ENCODE measurements at regions not wholly inside any gene's neighbourhood (a gene's known extent, or its start where the extent isn't known, plus 50 kb on each side); places are given as distances from the start of the nearest gene placed in this dataset.
"Not testable (repeated sequence)": the region's sequence is repeated elsewhere in the genome, so short reads cannot be mapped to it uniquely, and the experiment has no call there.

- Histone ChIP-seq H3K9ac (ENCODE audit: insufficient read length, low read depth) (no peak overlapping the region), H3K4me3 (ENCODE audit: insufficient read length, low read depth) (no peak overlapping the region), H3K4me1 (ENCODE audit: insufficient read depth, insufficient read length) (no peaks in the 10 kb centered on the region), H3K36me3 (ENCODE audit: insufficient read depth, insufficient read length, low read length) (no peaks in the 10 kb centered on the region), H3K9me3 (ENCODE audit: insufficient read depth, low read length) (no peaks in the 10 kb centered on the region; the same call in 1 of the 2 replicates), H3K27me3 (ENCODE audit: insufficient read depth, insufficient read length) (peaks cover 16% of the 10 kb centered on the region)
- no peak for TF ChIP-seq ZNF274 (IDR thresholded peaks at IDR 0.05; ENCODE audit: low read depth, low read length)
- no peak for DNase-seq (ENCODE audit: low read depth, low spot score)
Observed at GRCh38 chr12:34215213-34215892, 193.1 kb downstream of the ALG10 start.

GRCh38 chr12:34215893-34216285 is 193.6 kb downstream of the ALG10 start:
- Histone ChIP-seq H3K4me3 (ENCODE audit: insufficient read length, low read depth) (no peak overlapping the region), H3K9me3 (ENCODE audit: insufficient read depth, low read length) (no peaks in the 10 kb centered on the region; the same call in 1 of the 2 replicates), H3K27me3 (ENCODE audit: insufficient read depth, insufficient read length) (peaks cover 16% of the 10 kb centered on the region)

GRCh38 chr12:34217660-34218059 is 195.4 kb downstream of the ALG10 start:
- Histone ChIP-seq H3K4me3 (ENCODE audit: insufficient read length, low read depth) (no peak overlapping the region), H3K4me1 (ENCODE audit: insufficient read depth, insufficient read length) (no peaks in the 10 kb centered on the region), H3K36me3 (ENCODE audit: insufficient read depth, insufficient read length, low read length) (no peaks in the 10 kb centered on the region), H3K27me3 (ENCODE audit: insufficient read depth, insufficient read length) (peaks cover 16% of the 10 kb centered on the region), H3K9me3 (ENCODE audit: insufficient read depth, low read length) (no peaks in the 10 kb centered on the region; the same call in 1 of the 2 replicates), H3K9ac (ENCODE audit: insufficient read length, low read depth) (no peak overlapping the region)
- TF ChIP-seq ZNF274 (IDR thresholded peaks at IDR 0.05; ENCODE audit: low read depth, low read length): no peak
- no peak for TF ChIP-seq YY1 (IDR thresholded peaks at IDR 0.05; ENCODE audit: insufficient read depth, insufficient read length)
- DNase-seq (ENCODE audit: low read depth, low spot score): no peak

More at GRCh38 chr12:34215893-34216285, 193.6 kb downstream of the ALG10 start:
- Histone ChIP-seq H3K4me1 (ENCODE audit: insufficient read depth, insufficient read length) (no peaks in the 10 kb centered on the region), H3K36me3 (ENCODE audit: insufficient read depth, insufficient read length, low read length) (no peaks in the 10 kb centered on the region), H3K9ac (ENCODE audit: insufficient read length, low read depth) (no peak overlapping the region)
- DNase-seq (ENCODE audit: low read depth, low spot score): no peak
- TF ChIP-seq ZNF274 (IDR thresholded peaks at IDR 0.05; ENCODE audit: low read depth, low read length) (no peak), SUZ12 (IDR thresholded peaks at IDR 0.05; ENCODE audit: extremely low read depth, insufficient read depth, insufficient read length) (no peak), YY1 (IDR thresholded peaks at IDR 0.05; ENCODE audit: insufficient read depth, insufficient read length) (no peak)

- peak overlapping the region; percentile 48 for H3K4me3 ChIP-seq (ENCODE audit: insufficient read length, low read depth)
- H3K9ac ChIP-seq (ENCODE audit: insufficient read length, low read depth): peak overlapping the region; percentile 65
- H3K36me3 ChIP-seq (ENCODE audit: insufficient read depth, insufficient read length, low read length): no peaks in the 10 kb centered on the region
- peaks cover 16% of the 10 kb centered on the region for H3K27me3 ChIP-seq (ENCODE audit: insufficient read depth, insufficient read length)
- DNase-seq (ENCODE audit: low read depth, low spot score): peak; percentile 95
- no peaks in the 10 kb centered on the region for H3K4me1 ChIP-seq (ENCODE audit: insufficient read depth, insufficient read length)
- TF ChIP-seq SUZ12 (IDR thresholded peaks at IDR 0.05; ENCODE audit: extremely low read depth, insufficient read depth, insufficient read length): no peak
- peak; percentile 11 for TF ChIP-seq YY1 (IDR thresholded peaks at IDR 0.05; ENCODE audit: insufficient read depth, insufficient read length)
- H3K9me3 ChIP-seq (ENCODE audit: insufficient read depth, low read length): no peaks in the 10 kb centered on the region; the same call in 1 of the 2 replicates
Observed at GRCh38 chr12:34218193-34219045, 196.1 kb downstream of the ALG10 start.

- Histone ChIP-seq H3K36me3 (ENCODE audit: insufficient read depth, insufficient read length, low read length) (no peaks in the 10 kb centered on the region), H3K4me1 (ENCODE audit: insufficient read depth, insufficient read length) (no peaks in the 10 kb centered on the region), H3K9me3 (ENCODE audit: insufficient read depth, low read length) (no peaks in the 10 kb centered on the region; the same call in 1 of the 2 replicates), H3K27me3 (ENCODE audit: insufficient read depth, insufficient read length) (peaks cover 16% of the 10 kb centered on the region), H3K4me3 (ENCODE audit: insufficient read length, low read depth) (peak overlapping the region; percentile 48), H3K9ac (ENCODE audit: insufficient read length, low read depth) (peak overlapping the region; percentile 65)
- TF ChIP-seq SUZ12 (IDR thresholded peaks at IDR 0.05; ENCODE audit: extremely low read depth, insufficient read depth, insufficient read length) (no peak), ZNF274 (IDR thresholded peaks at IDR 0.05; ENCODE audit: low read depth, low read length) (no peak), YY1 (IDR thresholded peaks at IDR 0.05; ENCODE audit: insufficient read depth, insufficient read length) (no peak)
- no peak for DNase-seq (ENCODE audit: low read depth, low spot score)
Observed at GRCh38 chr12:34219046-34219770, 196.9 kb downstream of the ALG10 start.

- H3K36me3 ChIP-seq (ENCODE audit: insufficient read depth, insufficient read length, low read length); DNase-seq (ENCODE audit: low read depth, low spot score); H3K9ac ChIP-seq (ENCODE audit: insufficient read length, low read depth); H3K9me3 ChIP-seq (ENCODE audit: insufficient read depth, low read length); H3K4me1 ChIP-seq (ENCODE audit: insufficient read depth, insufficient read length); H3K4me3 ChIP-seq (ENCODE audit: insufficient read length, low read depth): not testable (repeated sequence)
- H3K27me3 ChIP-seq (ENCODE audit: insufficient read depth, insufficient read length): peaks cover 16% of the 10 kb centered on the region
Observed at GRCh38 chr12:34220079-34220478, 197.8 kb downstream of the ALG10 start.

GRCh38 chr12:34223640-34224039 is 201.3 kb downstream of the ALG10 start:
- TF ChIP-seq ZNF274 (IDR thresholded peaks at IDR 0.05; ENCODE audit: low read depth, low read length) (no peak), YY1 (IDR thresholded peaks at IDR 0.05; ENCODE audit: insufficient read depth, insufficient read length) (no peak), SUZ12 (IDR thresholded peaks at IDR 0.05; ENCODE audit: extremely low read depth, insufficient read depth, insufficient read length) (no peak)
- peaks cover 12% of the 10 kb centered on the region; the same call in 1 of the 2 replicates for H3K9me3 ChIP-seq (ENCODE audit: insufficient read depth, low read length)

GRCh38 chr12:34226044-34226443 is 203.7 kb downstream of the ALG10 start:
- DNase-seq (ENCODE audit: low read depth, low spot score); H3K27me3 ChIP-seq (ENCODE audit: insufficient read depth, insufficient read length): not testable (repeated sequence)
- H3K9me3 ChIP-seq (ENCODE audit: insufficient read depth, low read length): peaks cover 12% of the 10 kb centered on the region; the same call in 1 of the 2 replicates

More at GRCh38 chr12:34223640-34224039, 201.3 kb downstream of the ALG10 start:
- no peaks in the 10 kb centered on the region for H3K4me1 ChIP-seq (ENCODE audit: insufficient read depth, insufficient read length)
- H3K4me3 ChIP-seq (ENCODE audit: insufficient read length, low read depth): no peak overlapping the region
- H3K27me3 ChIP-seq (ENCODE audit: insufficient read depth, insufficient read length): peaks cover 15% of the 10 kb centered on the region
- H3K9ac ChIP-seq (ENCODE audit: insufficient read length, low read depth): no peak overlapping the region
- no peak for DNase-seq (ENCODE audit: low read depth, low spot score)
- H3K36me3 ChIP-seq (ENCODE audit: insufficient read depth, insufficient read length, low read length): no peaks in the 10 kb centered on the region

GRCh38 chr12:34228046-34228445 is 205.8 kb downstream of the ALG10 start:
- not testable (repeated sequence) for H3K36me3 ChIP-seq (ENCODE audit: insufficient read depth, insufficient read length, low read length); H3K9ac ChIP-seq (ENCODE audit: insufficient read length, low read depth); H3K4me3 ChIP-seq (ENCODE audit: insufficient read length, low read depth); H3K4me1 ChIP-seq (ENCODE audit: insufficient read depth, insufficient read length); H3K27me3 ChIP-seq (ENCODE audit: insufficient read depth, insufficient read length); DNase-seq (ENCODE audit: low read depth, low spot score)
- peaks cover 12% of the 10 kb centered on the region; the same call in 1 of the 2 replicates for H3K9me3 ChIP-seq (ENCODE audit: insufficient read depth, low read length)

More at GRCh38 chr12:34226044-34226443, 203.7 kb downstream of the ALG10 start:
- not testable (repeated sequence) for H3K36me3 ChIP-seq (ENCODE audit: insufficient read depth, insufficient read length, low read length); H3K4me1 ChIP-seq (ENCODE audit: insufficient read depth, insufficient read length); H3K4me3 ChIP-seq (ENCODE audit: insufficient read length, low read depth); H3K9ac ChIP-seq (ENCODE audit: insufficient read length, low read depth)

GRCh38 chr12:34229033-34229432 is 206.7 kb downstream of the ALG10 start:
- H3K9ac ChIP-seq (ENCODE audit: insufficient read length, low read depth); H3K4me1 ChIP-seq (ENCODE audit: insufficient read depth, insufficient read length); H3K36me3 ChIP-seq (ENCODE audit: insufficient read depth, insufficient read length, low read length); H3K27me3 ChIP-seq (ENCODE audit: insufficient read depth, insufficient read length); H3K4me3 ChIP-seq (ENCODE audit: insufficient read length, low read depth); DNase-seq (ENCODE audit: low read depth, low spot score): not testable (repeated sequence)
- peaks cover 12% of the 10 kb centered on the region; the same call in 1 of the 2 replicates for H3K9me3 ChIP-seq (ENCODE audit: insufficient read depth, low read length)
